Activated naive CD4-positive, alpha-beta T cell treated with Interleukin-2 at 50 U/mL for 16 hours (primary cell): ENCODE measurements at regions not wholly inside any gene's neighbourhood (a gene's known extent, or its start where the extent isn't known, plus 50 kb on each side); places are given as distances from the start of the nearest gene placed in this dataset.
"Not testable (repeated sequence)": the region's sequence is repeated elsewhere in the genome, so short reads cannot be mapped to it uniquely, and the experiment has no call there.

Experiments used
- DNase-seq: peaks from one replicate; pipeline ENCODE4 v3.0.0-alpha.2; 2020

DNA sequence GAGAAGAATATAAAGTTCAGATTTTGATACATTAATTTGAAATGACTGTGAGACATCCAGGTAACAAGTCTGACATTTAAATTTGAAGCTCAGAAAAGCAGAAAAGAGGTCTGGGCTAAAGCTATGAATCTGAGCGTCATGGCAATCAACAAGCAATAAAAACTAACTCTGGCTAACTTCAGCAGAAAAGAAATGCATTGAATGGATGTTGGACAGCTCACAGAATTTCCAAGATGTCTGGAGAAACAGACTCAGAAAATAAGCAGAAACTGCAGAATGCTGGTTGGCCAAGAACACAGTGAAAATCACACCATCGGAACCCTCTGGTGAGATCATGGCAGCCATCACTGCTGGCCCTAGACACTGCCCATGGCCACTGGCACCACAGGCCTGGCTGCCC lies 366.6 kb downstream of the METTL4 start:
- no peak for DNase-seq

DNA sequence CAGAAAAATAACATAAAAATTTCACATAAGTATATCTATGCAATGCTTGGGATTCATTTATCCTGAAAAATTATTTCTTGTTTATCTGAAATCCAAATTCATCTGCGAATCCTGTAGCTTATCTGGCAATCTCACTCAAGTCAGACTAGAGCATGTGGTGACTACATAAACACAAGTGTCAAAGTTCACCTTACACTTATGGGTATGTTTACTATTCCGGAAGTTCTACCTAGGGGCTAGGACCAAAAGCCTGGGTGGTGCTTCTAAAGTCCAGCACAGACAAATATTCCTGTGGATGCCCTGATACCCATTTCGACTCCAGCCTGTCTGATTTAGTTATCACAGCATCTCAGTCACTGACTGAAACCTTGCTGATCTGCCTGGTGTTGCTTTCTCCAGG lies 364.0 kb downstream of the METTL4 start:
- DNase-seq = no peak

DNA sequence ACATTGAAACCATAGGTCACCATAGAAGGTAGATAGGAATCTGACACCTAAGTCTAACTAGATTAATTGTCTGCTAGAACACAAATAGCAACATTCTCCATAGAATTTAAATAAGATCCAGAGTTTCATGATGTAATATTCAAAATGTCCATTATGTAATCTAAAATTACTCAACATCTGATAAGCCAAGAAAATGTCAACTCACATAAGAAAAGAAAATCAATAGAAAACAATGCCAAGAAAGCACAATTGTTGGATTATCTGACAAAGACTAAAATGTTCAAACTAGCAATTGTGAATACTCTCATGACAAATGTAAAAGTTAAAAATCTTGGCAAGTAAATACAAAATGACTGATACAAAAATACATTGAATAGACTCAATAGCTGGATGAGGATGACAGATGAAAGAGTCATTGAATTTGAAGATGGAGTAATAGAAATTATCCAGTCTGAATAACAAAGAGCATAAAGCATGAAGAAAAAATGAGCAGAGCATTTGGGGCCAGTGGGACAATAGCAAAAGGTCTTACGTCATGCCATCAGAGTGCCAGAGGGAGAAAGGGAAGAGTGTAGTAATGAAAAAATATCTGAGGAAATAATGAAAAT lies 358.6 kb downstream of the METTL4 start:
- no peak for DNase-seq

DNA sequence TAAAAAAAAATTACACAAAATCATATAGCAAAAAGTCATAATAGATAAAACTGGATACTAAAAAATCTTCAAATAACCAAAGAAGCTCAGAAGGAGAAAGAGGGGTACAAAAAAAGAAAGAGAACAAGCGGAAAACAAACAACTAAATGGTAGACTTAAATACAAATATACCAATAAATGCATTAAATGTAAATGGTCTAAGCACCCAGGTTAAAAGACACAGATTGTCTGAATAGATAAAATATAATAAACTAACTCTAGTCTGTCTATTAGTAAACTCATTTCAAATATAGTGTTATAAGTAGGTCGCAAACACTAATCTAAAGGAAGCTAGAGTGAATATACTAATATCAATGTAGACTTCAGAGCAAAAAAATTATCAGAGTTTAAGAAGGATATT lies 357.4 kb downstream of the METTL4 start:
- DNase-seq = no peak

DNA sequence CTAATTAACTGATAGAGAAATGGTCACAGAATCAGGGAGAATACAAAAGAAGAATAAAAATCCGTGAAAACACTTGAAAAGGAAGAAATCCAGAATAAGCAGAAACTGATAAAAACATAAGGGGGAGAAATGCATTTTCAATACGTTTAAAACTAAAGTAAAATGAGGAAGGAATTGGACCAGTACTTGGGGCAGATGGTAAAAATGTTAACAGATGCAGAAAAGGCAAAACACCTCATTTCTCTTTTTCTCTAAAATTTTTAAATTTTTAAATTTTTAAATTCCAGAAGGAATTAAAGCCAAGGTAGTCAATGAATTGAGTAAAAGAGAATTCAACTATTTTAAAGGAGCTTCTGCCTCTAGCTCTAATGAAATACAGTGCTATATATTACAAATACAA lies 353.9 kb downstream of the METTL4 start:
- DNase-seq = no peak

DNA sequence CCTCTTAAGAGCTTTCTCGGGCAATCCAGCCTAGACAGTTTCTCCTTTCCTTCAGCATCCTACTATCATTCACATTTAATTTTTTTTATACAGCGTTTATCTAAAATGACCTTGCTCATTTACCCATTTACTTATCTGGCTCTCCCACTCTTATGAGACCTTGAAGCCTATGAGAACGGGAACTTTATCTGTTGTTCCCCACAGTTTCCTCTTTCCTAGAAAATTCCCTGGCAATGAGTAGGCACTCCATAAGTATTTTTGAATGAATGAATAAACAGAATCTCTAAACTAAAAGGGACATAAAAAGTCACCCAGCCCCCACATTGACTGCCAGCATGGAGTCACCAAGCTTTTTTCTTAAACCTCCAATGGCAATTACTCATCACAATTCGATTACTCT lies 353.2 kb downstream of the METTL4 start:
- DNase-seq = no peak

DNA sequence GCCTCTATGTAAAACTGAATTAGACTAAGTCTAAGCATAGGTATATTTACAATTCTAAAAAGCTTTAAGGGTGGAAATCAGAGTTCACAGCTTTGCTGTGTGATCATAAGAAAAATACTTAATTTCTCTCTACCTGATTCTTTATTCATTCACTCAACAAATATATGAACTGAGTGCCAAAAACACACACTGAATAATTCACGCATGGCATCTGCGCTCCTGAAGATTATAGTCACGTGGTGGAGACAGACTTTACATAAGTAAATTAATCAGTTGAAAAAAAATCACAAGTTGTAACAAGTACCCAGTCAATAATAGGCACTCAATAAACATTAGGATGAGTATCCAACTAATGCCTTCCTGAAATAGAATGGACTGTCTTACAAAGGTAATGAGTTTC lies 351.6 kb downstream of the METTL4 start:
- no peak for DNase-seq

DNA sequence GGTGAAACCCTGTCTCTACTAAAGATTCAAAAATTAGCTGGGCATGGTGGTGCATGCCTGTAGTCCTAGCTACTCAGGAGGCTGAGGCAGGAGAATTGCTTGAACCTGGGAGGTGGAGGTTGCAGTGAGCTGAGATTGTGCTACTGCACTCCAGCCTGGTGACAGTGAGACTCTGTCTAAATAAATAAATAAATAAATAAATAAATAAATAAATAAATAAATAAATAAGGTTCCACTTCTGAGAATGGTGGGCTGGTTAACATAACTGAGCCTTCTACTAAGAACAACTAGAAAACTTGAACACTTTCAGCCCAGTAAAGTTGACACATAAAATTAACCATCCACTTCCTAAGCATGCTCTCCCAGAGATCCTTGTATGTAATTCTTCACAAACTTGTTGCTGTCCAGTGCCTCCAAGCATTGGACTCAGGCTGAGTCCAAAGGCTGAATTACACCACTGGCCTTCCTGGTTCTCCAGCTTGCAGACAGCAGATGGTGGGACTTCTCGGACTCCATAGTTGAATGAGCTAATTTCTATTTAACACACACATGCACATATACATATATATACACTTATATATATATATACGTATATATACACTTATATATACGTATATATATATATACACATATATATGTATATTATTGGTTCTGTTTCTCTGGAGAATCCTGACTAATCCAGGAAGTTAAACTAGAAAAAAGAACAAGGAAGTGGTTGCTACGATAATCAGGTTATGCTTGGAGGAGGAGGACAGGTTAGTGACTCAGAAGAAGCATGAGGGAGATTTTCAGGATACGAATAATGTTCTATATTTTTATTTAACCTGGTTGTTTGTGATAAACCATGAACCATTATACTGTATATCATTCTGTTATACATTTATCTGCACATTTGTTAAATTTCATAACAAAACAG lies 348.8 kb downstream of the METTL4 start:
- DNase-seq = no peak

DNA sequence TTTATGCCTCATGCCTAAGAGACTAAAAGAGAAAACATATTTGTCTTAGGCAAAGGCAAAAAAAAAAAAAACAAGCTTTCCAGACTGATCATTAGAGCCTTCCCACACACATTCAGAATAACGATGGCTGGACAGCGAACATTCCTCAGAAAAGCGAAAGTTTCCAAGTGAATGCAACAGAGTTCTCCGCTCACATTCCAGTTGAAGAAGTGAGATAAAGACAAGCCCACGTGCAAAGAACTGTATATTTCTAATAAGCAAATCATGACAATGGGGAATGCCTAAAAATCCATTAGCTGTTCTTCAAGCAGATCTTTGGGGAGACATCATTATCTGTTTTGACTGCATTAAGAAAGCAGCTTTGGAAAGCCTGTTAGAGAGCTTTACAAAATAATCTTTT lies 347.9 kb downstream of the METTL4 start:
- no peak for DNase-seq

DNA sequence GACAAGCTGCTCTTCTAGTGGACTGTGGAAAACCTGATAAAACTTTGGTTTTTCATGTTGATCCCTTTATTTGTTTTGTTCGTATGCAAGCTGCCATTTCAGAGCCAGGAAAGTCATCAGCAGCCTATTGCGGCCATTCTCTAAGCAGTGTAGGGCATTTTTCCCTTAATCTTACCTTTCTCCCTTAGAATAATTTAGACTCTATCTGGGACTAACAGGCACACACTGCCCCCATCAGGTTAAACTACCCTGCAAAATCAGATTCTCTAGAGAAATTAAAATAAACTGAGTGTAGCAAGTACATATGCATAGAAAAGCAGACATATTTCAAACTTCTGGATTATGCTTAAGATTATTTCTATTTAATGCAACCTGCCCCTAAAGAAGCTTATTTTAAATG lies 347.5 kb downstream of the METTL4 start:
- no peak for DNase-seq

DNA sequence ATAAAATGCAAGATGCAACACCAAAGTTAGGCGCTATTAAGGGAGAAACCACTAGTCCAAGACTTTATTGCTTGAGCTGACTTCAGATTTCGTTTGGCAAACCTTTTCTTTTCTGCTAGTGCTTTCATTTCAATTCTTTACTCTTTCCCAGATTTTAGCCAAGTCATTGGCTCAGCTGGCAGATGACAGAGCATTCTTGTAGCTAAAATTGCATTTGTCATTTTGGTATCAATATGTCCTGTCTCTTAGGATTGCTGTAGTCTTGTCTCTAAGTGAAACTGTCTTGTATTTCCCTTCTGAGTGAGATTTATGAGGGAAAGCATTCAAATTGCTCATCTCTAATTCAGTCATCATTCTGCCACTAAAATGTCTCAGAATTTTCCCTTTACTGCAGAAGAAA lies 335.1 kb downstream of the METTL4 start:
- no peak for DNase-seq

DNA sequence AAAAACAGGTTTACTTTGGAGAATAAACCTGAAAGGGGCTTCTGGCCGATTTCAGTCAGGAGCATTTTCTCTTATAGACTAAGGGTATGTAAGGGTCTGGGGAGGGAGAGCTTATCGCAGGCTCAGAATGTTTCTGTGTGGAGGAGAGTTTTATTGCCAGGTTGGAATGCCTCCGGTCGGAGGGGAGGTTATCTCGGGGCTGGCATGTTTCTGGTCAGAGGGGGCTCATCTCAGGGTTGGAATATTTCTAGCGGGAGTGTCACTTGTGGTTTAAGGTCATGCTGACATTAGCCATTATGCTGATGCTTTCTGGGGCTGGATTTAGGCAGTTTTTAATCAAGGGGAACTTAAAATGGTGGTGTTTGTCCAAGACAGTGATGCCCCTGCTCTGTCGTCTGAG lies 333.6 kb downstream of the METTL4 start:
- no peak for DNase-seq

DNA sequence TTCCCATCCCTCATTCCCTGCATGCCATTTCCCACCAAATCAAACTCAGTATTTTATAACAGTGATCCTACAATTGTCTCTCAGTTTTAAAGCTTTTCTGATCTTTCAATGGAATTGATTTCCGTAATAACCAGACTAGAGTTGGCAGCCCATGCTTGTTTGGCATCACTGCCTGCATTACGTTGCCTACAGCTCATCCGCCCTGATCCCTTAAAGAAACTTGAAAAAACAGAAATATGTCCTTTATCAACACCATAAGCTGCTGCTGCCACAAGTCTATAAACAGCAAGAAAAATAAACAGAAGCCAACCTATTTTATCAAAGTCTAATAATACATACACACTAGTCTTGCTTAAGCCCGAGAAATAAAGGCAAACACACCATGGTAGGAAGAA lies 331.0 kb downstream of the METTL4 start:
- no peak for DNase-seq

DNA sequence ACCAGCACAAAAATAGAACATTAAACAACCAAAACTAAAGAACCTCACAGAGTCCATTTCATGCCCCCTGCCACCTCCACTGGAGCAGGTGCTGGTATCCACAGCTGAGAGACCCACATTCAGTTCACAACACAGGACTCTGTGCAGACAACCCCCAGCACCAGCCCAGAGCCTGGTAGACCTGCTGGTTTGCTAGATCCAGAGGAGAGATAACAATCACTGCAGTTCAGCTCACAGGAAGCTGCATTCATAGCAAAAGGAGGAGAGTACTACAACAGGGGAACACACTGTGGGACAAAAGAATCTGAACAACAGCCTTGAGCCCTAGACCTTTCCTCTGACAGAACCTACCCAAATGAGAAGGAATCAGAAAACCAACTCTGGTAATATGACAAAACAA lies 326.7 kb downstream of the METTL4 start:
- DNase-seq = no peak

DNA sequence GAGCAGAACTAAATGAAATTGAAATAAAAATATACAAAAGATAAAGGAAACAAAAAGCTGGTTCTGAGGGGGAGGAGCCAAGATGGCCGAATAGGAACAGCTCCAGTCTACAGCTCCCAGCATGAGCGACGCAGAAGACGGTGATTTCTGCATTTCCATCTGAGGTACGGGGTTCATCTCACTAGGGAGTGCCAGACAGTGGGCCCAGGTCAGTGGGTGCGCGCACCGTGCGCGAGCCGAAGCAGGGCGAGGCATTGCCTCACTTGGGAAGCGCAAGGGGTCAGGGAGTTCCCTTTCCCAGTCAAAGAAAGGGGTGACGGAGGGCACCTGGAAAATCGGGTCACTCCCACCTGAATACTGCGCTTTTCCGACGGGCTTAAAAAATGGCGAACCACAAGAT lies 324.2 kb downstream of the METTL4 start:
- not testable (repeated sequence) for DNase-seq

DNA sequence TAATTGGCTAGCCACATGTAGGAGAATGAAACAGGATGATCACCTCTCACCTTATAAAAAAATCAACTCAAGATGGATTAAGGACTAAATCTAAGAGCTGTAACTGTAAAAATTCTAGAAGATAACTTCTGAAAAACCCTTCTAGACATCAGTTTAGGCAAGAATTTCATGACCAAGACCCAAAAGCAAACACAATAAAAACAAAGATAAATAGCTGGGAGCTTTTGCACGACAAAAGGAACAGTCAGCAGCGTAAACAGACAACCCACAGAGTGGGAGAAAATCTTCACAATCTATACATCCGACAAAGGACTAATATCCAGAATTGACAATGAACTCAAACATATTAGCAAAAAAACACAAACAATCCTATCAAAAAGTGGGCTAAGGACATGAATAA lies 316.3 kb downstream of the METTL4 start:
- no peak for DNase-seq

DNA sequence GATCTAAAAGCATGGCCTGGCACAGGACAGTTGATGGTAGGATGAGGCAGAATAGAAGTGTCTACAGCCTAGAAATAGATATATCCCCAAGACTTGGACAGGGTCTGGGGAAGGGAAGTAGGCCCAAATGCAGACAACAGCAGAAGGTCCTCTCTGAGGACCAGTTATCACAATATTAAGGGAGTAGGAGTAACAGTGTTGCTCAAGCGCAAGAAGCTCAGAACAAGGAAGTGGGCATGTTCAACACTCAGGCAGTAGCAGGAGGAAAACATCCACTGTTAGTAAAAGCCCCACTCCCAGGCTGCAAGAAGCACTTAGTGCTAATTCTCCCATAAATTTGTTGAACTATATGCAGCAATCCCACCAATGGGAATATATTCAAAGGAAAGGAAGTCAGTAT lies 314.7 kb downstream of the METTL4 start:
- no peak for DNase-seq

DNA sequence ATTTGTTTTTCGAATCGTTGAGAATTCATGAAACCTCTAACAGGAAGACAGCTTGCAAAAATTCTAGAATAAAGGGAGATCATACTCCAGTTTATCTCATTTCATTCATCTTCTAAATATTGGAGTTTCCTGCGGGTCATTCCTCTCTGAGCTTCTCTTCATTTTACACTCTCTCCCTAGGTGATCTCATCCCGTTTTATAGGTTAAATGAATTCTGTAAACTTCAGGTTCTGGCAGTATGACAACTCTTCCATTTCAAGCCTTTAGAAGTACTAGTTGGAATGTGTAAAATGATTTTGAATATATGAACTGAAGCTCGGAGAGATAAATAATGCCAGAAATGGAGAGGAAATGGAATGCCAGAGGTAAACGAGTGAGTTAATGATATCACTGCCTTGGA lies 312.4 kb downstream of the METTL4 start:
- no peak for DNase-seq

DNA sequence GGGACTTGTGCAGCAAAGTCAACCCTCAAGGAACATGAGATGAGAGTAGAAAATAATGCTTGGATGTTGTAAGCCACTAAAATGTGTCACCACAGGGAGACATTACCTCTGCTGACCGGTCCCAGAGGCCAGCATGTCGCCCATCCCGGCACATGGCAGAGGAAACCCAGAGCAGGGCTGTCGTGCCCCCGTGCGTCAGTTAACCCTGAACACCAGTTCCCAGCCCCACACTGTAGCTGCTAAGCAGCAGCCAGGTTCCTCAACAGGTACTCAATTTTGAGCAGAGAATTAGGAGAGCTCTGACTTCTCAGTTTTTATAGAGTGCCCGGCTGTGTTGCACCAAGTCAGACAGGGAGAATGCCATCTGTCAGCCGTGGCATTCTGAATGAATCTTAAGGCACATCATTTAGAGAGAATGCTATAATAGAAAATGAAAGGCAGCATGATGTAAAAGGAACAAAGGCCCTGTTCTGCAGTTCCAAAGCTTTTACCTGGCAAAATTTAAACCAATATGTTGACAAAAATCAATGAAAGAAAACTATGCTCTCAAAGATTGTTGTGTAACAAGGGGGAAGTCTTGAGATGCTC lies 307.9 kb downstream of the METTL4 start:
- no peak for DNase-seq

DNA sequence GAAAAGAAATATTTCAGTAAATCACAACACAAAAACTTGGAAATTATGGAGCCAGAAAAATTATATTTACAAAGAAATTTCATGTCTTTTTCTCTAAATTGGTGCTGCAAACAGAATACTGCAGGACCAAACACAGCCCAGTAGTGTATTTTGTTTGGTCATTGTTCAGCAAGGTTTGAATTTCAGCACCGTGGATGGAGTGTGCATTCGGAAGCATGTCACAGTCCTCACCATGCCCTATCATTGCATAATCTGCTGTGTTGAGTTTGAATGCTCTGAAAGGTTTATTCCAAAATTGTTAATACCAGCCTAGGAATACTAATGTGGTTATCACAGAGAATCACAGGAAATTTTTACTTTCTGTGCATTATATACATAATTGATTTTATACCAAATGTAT lies 296.7 kb downstream of the METTL4 start:
- no peak for DNase-seq

DNA sequence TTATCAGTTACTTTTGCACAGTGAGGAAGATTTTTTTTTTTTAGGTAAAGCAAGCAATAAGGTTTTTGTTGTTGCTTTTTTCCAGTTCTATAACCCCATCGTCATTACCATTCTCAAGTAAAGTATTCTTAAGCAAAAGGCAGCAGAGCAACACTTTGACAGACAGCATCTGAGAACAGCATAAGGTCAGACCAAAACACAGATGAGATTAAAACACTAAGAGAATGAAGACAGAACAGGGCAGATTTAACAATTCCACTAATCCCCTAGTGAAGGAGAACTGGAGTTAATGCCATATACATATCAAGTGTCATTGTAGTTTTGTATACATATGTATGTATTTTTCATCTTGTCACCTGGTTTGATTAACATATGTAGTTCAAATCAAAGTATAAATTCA lies 290.2 kb downstream of the METTL4 start:
- no peak for DNase-seq

DNA sequence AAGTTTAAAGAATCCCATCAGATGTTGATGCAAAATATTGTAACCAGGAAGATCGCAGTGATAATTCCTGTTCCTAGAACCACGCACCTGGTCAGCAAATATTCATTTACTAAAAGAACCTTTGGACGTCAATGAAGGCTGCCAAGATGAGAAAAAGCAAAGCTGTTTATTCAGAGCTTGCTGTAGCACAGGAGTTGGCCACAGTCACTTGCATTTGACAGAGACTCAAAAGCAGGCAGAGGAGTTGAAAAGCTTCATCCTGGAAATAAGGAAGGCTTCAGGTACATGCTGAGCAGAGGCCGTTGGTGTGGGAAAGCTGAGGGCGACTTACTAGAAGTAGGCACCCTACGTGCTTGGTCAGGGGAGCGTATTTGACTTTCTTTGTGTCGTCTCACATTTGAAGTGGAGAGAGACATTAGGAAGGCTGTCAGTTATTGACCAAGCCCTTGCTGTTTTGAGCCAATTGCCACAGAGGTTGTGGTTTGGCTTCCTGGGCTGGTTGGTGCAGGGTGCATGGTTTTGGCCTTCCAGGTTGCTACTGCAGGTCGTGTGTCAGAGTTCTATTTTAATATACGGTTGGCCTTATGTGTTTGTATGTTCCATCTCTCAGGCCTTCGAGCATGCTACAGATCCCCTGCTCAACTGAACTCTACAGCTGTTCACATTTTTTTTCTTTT lies 289.6 kb downstream of the METTL4 start:
- DNase-seq = no peak

DNA sequence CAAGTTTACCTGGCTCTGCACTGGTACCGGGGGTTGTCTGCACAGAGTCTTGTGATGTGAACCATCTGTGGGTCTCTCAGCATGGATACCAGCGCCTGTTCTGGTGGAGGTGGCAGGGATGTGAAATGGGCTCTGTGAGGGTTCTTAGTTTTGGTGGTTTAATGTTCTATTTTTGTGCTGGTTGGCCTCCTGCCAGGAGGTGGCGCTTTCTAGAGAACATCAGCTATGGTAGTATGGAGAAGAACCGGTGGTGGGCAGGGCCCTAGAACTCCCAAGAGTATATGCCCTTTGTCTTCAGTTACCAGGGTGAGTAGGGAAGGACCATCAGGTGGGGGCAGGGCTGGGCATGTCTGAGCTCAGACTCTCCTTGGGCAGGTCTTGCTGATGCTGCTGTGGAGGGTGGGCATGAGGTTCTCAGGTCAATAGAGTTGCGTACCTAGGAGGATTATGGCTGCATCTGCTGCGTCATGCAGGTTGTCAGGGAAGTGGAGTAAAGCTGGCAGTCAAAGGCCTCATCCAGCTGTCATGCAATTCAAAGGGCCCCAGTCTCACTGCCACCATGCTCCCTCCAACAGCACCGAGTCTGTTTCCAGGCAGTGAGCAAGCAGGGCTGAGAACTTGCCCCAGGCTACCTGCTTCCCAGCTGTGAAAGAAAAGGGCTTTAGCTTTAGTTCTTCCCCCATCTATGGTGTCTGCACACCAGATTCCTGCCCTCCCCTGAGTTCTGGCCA lies 278.0 kb downstream of the METTL4 start:
- DNase-seq = no peak
